ES-I3 (cell line): ENCODE measurements at regions not wholly inside any gene's neighbourhood (a gene's known extent, or its start where the extent isn't known, plus 50 kb on each side); places are given as distances from the start of the nearest gene placed in this dataset.

Source experiments
- H3K36me3 ChIP-seq: 2 replicates; pipeline ENCODE4 v1.6.1; 2013; ENCODE audit warnings: mild to moderate bottlenecking, low read length, control low read depth, moderate library complexity; ENCODE audit not compliant: insufficient read depth
- H3K4me1 ChIP-seq: 2 replicates; pipeline ENCODE4 v1.6.1; 2013; ENCODE audit warnings: mild to moderate bottlenecking, control low read depth, low read length; ENCODE audit not compliant: insufficient read depth
- H3K9ac ChIP-seq: 2 replicates; pipeline ENCODE4 v1.6.1; 2013; ENCODE audit warnings: low read depth, mild to moderate bottlenecking, low read length, moderate library complexity
- H3K9me3 ChIP-seq: 2 replicates; pipeline ENCODE4 v1.6.1; 2013; ENCODE audit warnings: mild to moderate bottlenecking, low read length, moderate library complexity; ENCODE audit not compliant: control insufficient read depth, insufficient read depth

DNA sequence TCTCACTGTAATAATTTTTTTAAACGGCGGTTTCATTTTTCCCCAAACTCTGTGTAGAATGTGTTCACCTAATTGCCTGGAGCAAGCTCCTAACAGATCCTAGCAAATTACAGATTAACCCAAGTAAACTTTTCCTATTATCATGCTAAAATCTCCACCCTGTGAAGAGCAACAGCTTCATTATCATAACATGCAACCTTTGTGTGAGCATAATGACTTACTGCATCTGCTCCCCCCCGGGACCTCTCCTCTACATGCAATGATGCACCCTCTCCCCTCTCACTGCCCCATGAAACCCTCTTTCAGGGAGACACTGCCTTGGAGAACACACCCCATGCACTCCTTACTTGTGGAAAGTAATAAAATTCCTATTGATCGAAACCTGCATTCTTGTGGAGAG, 717.0 kb upstream of the TMPRSS15 start:
- H3K36me3 ChIP-seq: no peaks in the 10 kb centered on the region
- peaks cover 27% of the 10 kb centered on the region for H3K4me1 ChIP-seq
- no peaks in the 10 kb centered on the region; the same call in 1 of the 2 replicates for H3K9me3 ChIP-seq
- H3K9ac ChIP-seq: peak overlapping the region; percentile 13; the same call in 1 of the 2 replicates

- Histone ChIP-seq H3K9ac (no peak overlapping the region), H3K4me1 (peaks cover 27% of the 10 kb centered on the region), H3K36me3 (no peaks in the 10 kb centered on the region), H3K9me3 (no peaks in the 10 kb centered on the region; the same call in 1 of the 2 replicates)
Measured at GRCh38 chr21:19122356-19122755, 718.8 kb upstream of the TMPRSS15 start.

DNA sequence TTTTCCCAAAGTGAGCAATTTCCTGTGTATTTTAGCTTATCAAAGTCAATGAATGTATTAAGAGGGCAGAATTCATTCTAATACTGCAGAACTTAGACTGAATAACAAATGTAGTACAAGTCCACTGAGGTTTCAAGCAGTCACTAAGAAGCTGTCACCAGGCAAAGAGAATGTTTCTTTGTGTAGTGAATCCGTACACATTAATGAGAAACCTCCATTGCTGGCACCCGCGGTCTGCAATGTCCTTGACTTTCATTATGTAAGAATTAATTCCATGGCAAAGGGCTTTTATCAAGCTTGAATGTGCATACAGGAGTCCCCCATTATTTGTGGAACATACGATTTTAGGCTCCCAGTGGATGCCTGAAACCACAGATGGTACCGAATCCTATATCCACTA, 719.5 kb upstream of the TMPRSS15 start:
- no peak overlapping the region for H3K9ac ChIP-seq
- peaks cover 27% of the 10 kb centered on the region for H3K4me1 ChIP-seq
- no peaks in the 10 kb centered on the region for H3K36me3 ChIP-seq
- no peaks in the 10 kb centered on the region for H3K9me3 ChIP-seq

- Histone ChIP-seq H3K9ac (no peak overlapping the region), H3K9me3 (no peaks in the 10 kb centered on the region), H3K36me3 (no peaks in the 10 kb centered on the region), H3K4me1 (peaks cover 27% of the 10 kb centered on the region)
Measured at GRCh38 chr21:19123525-19123924, 719.9 kb upstream of the TMPRSS15 start.

- Histone ChIP-seq H3K9ac (no peak overlapping the region), H3K4me1 (peaks cover 17% of the 10 kb centered on the region), H3K36me3 (no peaks in the 10 kb centered on the region), H3K9me3 (no peaks in the 10 kb centered on the region)
Measured at GRCh38 chr21:19124691-19125090, 721.1 kb upstream of the TMPRSS15 start.

DNA sequence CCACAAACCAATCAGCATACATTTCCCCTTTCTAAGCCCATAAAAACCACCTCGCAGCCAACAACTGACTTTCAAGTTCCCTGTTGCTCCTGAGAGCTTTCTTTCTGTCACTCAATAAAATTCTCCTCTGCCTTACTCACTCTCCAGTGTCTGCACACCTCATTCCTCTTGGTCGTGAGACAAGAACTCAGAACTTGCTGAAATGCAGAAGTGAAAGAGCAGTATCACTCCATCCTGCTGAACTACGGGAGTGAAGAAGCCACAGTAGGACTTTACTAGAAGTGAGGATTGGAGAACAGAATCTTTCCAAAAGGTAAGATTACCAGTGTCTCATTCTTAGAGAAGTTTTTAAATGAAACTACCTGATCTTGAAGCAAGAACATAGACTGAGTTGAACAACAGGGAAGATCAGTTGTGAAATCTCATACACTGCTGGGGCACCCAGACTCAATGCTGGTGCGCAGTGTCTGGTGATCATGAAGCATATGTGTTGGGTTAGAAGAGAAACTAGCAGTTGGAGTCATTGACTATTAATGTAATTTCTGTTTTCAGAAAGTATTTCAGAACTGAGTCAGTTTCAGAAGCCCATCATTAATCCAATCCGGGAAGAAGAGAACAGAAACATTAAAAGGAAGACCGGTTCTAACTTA, 726.9 kb upstream of the TMPRSS15 start:
- Histone ChIP-seq H3K36me3 (no peaks in the 10 kb centered on the region), H3K9ac (no peak overlapping the region), H3K4me1 (no peaks in the 10 kb centered on the region), H3K9me3 (no peaks in the 10 kb centered on the region; the same call in 1 of the 2 replicates)

- H3K9me3 ChIP-seq: no peaks in the 10 kb centered on the region
- H3K9ac ChIP-seq: no peak overlapping the region
- H3K4me1 ChIP-seq: no peaks in the 10 kb centered on the region
- no peaks in the 10 kb centered on the region for H3K36me3 ChIP-seq
Measured at GRCh38 chr21:19141511-19141910, 737.9 kb upstream of the TMPRSS15 start.

DNA sequence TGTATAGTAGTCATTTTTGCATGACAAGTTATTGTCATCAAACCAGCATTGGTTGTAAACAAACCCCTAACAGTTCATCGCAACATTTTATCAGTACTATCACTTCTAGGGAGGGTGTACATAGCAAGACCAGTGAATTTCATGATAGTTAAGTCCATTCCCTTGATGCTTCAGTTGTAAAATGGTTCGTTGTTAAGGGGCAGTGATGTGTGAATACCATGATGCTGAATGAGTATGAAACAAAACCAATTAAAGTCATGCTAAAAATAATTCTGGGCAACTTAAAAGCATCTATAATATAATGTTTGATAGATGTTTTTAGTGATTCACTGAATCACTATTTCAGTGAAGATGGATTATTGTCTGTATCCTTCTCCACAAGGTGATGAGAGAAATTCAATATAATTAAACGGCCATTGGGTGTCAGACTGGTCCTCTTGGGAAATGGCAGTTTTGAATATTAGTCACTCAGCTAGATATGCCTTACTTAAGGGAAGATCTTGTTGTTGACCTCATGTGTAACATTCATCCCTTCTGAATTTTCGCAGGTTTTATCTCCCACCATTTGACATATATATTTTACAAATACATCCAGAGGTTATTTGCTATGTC, 742.2 kb upstream of the TMPRSS15 start:
- H3K36me3 ChIP-seq: no peaks in the 10 kb centered on the region
- H3K4me1 ChIP-seq: no peaks in the 10 kb centered on the region
- H3K9me3 ChIP-seq: no peaks in the 10 kb centered on the region
- no peak overlapping the region for H3K9ac ChIP-seq

GRCh38 chr21:19148056-19148455, 744.5 kb upstream of the TMPRSS15 start:
- H3K9ac ChIP-seq: no peak overlapping the region
- H3K4me1 ChIP-seq: no peaks in the 10 kb centered on the region
- no peaks in the 10 kb centered on the region for H3K36me3 ChIP-seq
- H3K9me3 ChIP-seq: no peaks in the 10 kb centered on the region

DNA sequence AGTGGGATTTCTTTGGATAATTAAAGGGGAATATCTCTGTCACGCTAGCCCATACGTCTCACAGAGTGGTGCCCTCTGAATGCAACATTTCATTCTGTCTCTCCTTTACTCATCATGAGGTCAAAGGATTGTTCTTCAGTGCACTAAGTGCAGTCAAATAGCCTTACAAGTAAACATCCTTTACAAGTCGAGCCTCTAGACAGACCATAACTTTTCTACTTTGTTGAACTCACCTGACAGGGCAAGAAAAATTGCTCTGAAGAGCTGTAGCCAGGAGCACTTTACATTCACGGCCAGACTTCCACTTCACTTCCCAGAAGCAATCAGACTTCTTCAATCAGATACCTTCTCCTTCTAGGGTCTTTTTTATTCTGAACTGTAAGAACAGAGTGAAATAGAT, 768.0 kb upstream of the TMPRSS15 start:
- Histone ChIP-seq H3K4me1 (0 out of 2 replicates have a peak, but pooled peaks cover under 1% of the 10 kb centered on the region), H3K36me3 (no peaks in the 10 kb centered on the region), H3K9me3 (no peaks in the 10 kb centered on the region), H3K9ac (no peak overlapping the region)

DNA sequence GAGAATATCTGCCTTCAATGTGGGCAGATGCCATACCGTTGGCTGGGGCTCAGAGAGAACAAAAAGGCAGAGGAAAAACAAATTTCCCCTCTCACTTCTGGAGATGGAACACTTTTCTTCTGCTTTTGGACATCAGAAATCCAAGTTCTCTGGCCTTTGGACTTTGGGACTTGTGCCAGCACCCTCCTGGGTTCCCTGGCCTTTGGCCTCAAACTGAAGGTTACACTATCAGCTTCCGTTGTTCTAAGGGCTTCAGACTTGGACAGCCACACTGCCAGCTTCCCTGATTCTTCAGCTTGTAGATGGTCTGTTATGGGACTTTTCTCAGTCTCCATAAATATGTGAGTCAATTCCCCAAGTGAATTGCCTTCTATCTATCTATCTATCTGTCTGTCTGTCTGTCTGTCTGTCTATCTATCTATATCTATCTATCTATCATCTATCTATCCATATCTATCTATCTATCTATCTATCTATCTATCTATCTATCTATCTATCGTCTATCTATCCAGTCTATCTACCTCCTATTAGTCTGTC, 778.1 kb upstream of the TMPRSS15 start:
- Histone ChIP-seq H3K9me3 (no peaks in the 10 kb centered on the region), H3K4me1 (0 out of 2 replicates have a peak, but pooled peaks cover 4% of the 10 kb centered on the region), H3K9ac (no peak overlapping the region), H3K36me3 (no peaks in the 10 kb centered on the region)

DNA sequence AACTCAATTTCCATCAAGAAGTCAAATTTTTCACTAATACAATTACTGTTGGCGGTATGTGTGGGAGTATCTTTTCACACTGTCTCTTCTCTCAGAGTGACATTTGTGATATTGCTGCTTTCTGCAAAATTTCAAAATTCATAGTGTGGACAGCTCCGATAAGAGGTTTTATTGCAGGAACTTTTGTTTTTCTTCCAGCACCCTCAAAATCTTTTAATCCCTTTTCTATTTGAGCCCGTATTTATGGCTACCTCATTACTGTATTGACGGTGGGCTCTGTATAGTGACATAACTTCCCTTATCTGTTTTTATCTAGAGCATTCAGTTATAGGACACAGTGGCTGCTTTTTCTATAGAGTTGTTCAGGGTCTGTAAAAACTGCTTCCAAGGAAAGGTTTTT, 794.4 kb upstream of the TMPRSS15 start:
- no peaks in the 10 kb centered on the region for H3K9me3 ChIP-seq
- no peaks in the 10 kb centered on the region for H3K36me3 ChIP-seq
- peaks cover 21% of the 10 kb centered on the region; the same call in 1 of the 2 replicates for H3K4me1 ChIP-seq
- H3K9ac ChIP-seq: no peak overlapping the region

GRCh38 chr21:19198801-19199200, 795.2 kb upstream of the TMPRSS15 start:
- no peak overlapping the region for H3K9ac ChIP-seq
- H3K36me3 ChIP-seq: no peaks in the 10 kb centered on the region
- peaks cover 21% of the 10 kb centered on the region; the same call in 1 of the 2 replicates for H3K4me1 ChIP-seq
- H3K9me3 ChIP-seq: no peaks in the 10 kb centered on the region

DNA sequence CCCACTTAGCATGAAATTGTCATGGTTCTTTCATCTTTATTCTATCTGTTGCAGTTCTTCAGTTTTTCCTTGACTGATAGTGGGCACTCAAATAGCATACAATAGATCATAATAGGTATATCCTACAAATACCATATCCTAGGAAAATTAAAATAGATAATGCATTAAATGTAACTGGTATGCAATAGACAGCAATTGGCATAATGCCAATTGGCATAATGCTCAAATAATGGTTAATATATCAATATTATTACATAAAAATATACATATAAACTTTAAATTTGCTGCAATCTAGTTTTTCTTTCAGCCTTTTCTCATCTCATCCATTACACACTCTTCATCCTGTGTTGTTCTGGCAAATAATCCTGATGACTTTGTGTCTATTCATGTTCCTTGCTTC, 814.6 kb upstream of the TMPRSS15 start:
- H3K4me1 ChIP-seq: no peaks in the 10 kb centered on the region
- H3K9ac ChIP-seq: no peak overlapping the region
- H3K36me3 ChIP-seq: no peaks in the 10 kb centered on the region
- no peaks in the 10 kb centered on the region for H3K9me3 ChIP-seq

GRCh38 chr21:19224090-19224489, 820.5 kb upstream of the TMPRSS15 start:
- H3K36me3 ChIP-seq: no peaks in the 10 kb centered on the region
- peaks cover 6% of the 10 kb centered on the region; the same call in 1 of the 2 replicates for H3K4me1 ChIP-seq
- no peak overlapping the region for H3K9ac ChIP-seq
- 0 out of 2 replicates have a peak, but pooled peaks cover 2% of the 10 kb centered on the region for H3K9me3 ChIP-seq
